DOHH2 (cell line): ENCODE measurements at regions not wholly inside any gene's neighbourhood (a gene's known extent, or its start where the extent isn't known, plus 50 kb on each side); places are given as distances from the start of the nearest gene placed in this dataset.

Experiments
- H3F3A ChIP-seq: fragments of 200-600 bp; sonication (generic), shearing (Covaris generic); 2 replicates; pipeline ENCODE4 v1.6.0; 2016; ENCODE audit warnings: antibody characterized with exemption, mild to moderate bottlenecking; ENCODE audit not compliant: control insufficient read depth, insufficient read depth
- H3K27ac ChIP-seq: fragments of 200-600 bp; sonication (generic); 2 replicates; pipeline ENCODE4 v1.5.1; 2014; ENCODE audit warnings: low read depth, mild to moderate bottlenecking, low read length, moderate library complexity
- H3K27me3 ChIP-seq: fragments of 200-600 bp; sonication (generic); 2 replicates; pipeline ENCODE4 v1.6.1; 2014; ENCODE audit warnings: mild to moderate bottlenecking, low read length, mixed read lengths; ENCODE audit not compliant: control insufficient read depth
- H3K36me3 ChIP-seq: fragments of 200-600 bp; sonication (generic); 2 replicates; pipeline ENCODE4 v1.6.1; 2014; ENCODE audit warnings: mild to moderate bottlenecking, low read length, moderate library complexity, mixed read lengths; ENCODE audit not compliant: control insufficient read depth
- H3K4me1 ChIP-seq: fragments of 200-600 bp; sonication (generic); 2 replicates; pipeline ENCODE4 v1.6.1; 2014; ENCODE audit warnings: mild to moderate bottlenecking, low read length, mixed read lengths; ENCODE audit not compliant: control insufficient read depth
- H3K4me2 ChIP-seq: fragments of 200-600 bp; sonication (generic); 2 replicates; pipeline ENCODE4 v1.6.0; 2014; ENCODE audit warnings: mild to moderate bottlenecking, low read length, moderate library complexity
- H3K4me3 ChIP-seq: fragments of 200-600 bp; sonication (generic); 2 replicates; pipeline ENCODE4 v1.5.1; 2014; ENCODE audit warnings: mild to moderate bottlenecking, low read length, mixed read lengths
- H3K79me2 ChIP-seq: fragments of 200-600 bp; sonication (generic); 2 replicates; pipeline ENCODE4 v1.6.1; 2014; ENCODE audit warnings: mild to moderate bottlenecking, low read length, mixed read lengths; ENCODE audit not compliant: control insufficient read depth
- H3K9me2 ChIP-seq: fragments of 200-600 bp; sonication (generic); replicated peaks from 2 replicates; pipeline ENCODE4 v1.6.1; 2014; ENCODE audit warnings: mild to moderate bottlenecking, low read length, mixed read lengths; ENCODE audit not compliant: control insufficient read depth
- H3K9me3 ChIP-seq: fragments of 200-600 bp; sonication (generic); 2 replicates; pipeline ENCODE4 v1.6.1; 2014; ENCODE audit warnings: antibody characterized with exemption, low read length, mixed read lengths; ENCODE audit not compliant: control insufficient read depth, insufficient read depth
- H4K20me1 ChIP-seq: fragments of 200-600 bp; sonication (generic); 2 replicates; pipeline ENCODE4 v1.6.0; 2014; ENCODE audit warnings: low read depth, mild to moderate bottlenecking, antibody characterized with exemption, low read length, moderate library complexity; ENCODE audit not compliant: control insufficient read depth, insufficient read depth
- CTCF ChIP-seq: fragments of 200-600 bp; sonication (generic); IDR thresholded peaks from one replicate; pipeline ENCODE4 v1.5.1; 2014; ENCODE audit warnings: antibody characterized with exemption, mild to moderate bottlenecking, low read depth, low read length; ENCODE audit not compliant: poor library complexity, severe bottlenecking
- EZH2phosphoT487 ChIP-seq: fragments of 200-600 bp; sonication (generic); IDR thresholded peaks from 2 replicates; pipeline ENCODE4 v1.6.1; 2017; ENCODE audit warnings: borderline replicate concordance, mild to moderate bottlenecking, antibody characterized with exemption, low read length, moderate library complexity, mixed read lengths

- no peaks in the 10 kb centered on the region for H4K20me1 ChIP-seq
- H3K4me1 ChIP-seq, result no peaks in the 10 kb centered on the region
- H3K9me3 ChIP-seq, result no peaks in the 10 kb centered on the region
- no peaks in the 10 kb centered on the region for H3K27me3 ChIP-seq
- H3K4me3 ChIP-seq, result no peak overlapping the region
- no peaks in the 10 kb centered on the region for H3F3A ChIP-seq
- H3K9me2 ChIP-seq, result no peaks in the 10 kb centered on the region
- TF ChIP-seq EZH2phosphoT487 (no peak), CTCF (no peak)
- no peaks in the 10 kb centered on the region for H3K36me3 ChIP-seq
- no peak overlapping the region for H3K4me2 ChIP-seq
- no peaks in the 10 kb centered on the region for H3K79me2 ChIP-seq
- H3K27ac ChIP-seq, result no peak overlapping the region
Observed at GRCh38 chr10:118161461-118162246, 114.9 kb upstream of the RAB11FIP2 start.

- Histone ChIP-seq H3K4me3 (no peak overlapping the region), H3K4me2 (no peak overlapping the region)
Observed at GRCh38 chr10:118153287-118153686, 106.5 kb upstream of the RAB11FIP2 start.

GRCh38 chr10:118151461-118151860 lies 104.7 kb upstream of the RAB11FIP2 start:
- Histone ChIP-seq H3K4me2 (no peak overlapping the region), H3K4me1 (no peaks in the 10 kb centered on the region), H3F3A (no peaks in the 10 kb centered on the region), H3K36me3 (no peaks in the 10 kb centered on the region), H3K79me2 (no peaks in the 10 kb centered on the region), H3K4me3 (no peak overlapping the region), H3K9me3 (no peaks in the 10 kb centered on the region), H3K9me2 (no peaks in the 10 kb centered on the region), H4K20me1 (no peaks in the 10 kb centered on the region), H3K27ac (no peak overlapping the region), H3K27me3 (no peaks in the 10 kb centered on the region)
- TF ChIP-seq EZH2phosphoT487 (no peak), CTCF (no peak)

More at GRCh38 chr10:118153287-118153686, 106.5 kb upstream of the RAB11FIP2 start:
- H3K9me2 ChIP-seq, result no peaks in the 10 kb centered on the region
- no peaks in the 10 kb centered on the region for H3K27me3 ChIP-seq
- no peak overlapping the region for H3K27ac ChIP-seq
- H3F3A ChIP-seq, result no peaks in the 10 kb centered on the region
- H4K20me1 ChIP-seq, result no peaks in the 10 kb centered on the region
- H3K4me1 ChIP-seq, result no peaks in the 10 kb centered on the region
- H3K9me3 ChIP-seq, result no peaks in the 10 kb centered on the region
- H3K36me3 ChIP-seq, result no peaks in the 10 kb centered on the region
- TF ChIP-seq EZH2phosphoT487 (no peak), CTCF (no peak)
- no peaks in the 10 kb centered on the region for H3K79me2 ChIP-seq
